ENCODE measurements at regions not wholly inside any gene's neighbourhood (a gene's known extent, or its start where the extent isn't known, plus 50 kb on each side); places are given as distances from the start of the nearest gene placed in this dataset.

- H4K20me1 ChIP-seq (ENCODE audit: insufficient read depth, low read length) = no peaks in the 10 kb centered on the region
- no peaks in the 10 kb centered on the region for H3K27me3 ChIP-seq (ENCODE audit: insufficient read depth, low read length)
- H3K27ac ChIP-seq (ENCODE audit: low read depth, low read length, poor library complexity, severe bottlenecking) = no peak overlapping the region
- H3F3A ChIP-seq (ENCODE audit: insufficient read depth, low read length) = no peaks in the 10 kb centered on the region
- no peaks in the 10 kb centered on the region for H3K9me3 ChIP-seq (ENCODE audit: low read length)
- H3K4me3 ChIP-seq (ENCODE audit: low read depth, low read length, poor library complexity, severe bottlenecking) = no peak overlapping the region
- no peaks in the 10 kb centered on the region for H3K79me2 ChIP-seq (ENCODE audit: insufficient read depth, low read length)
- no peaks in the 10 kb centered on the region for H3K4me1 ChIP-seq (ENCODE audit: insufficient read depth, low read length, severe bottlenecking)
- no peaks in the 10 kb centered on the region for H3K36me3 ChIP-seq (ENCODE audit: insufficient read depth, low read length)
- H2AFZ ChIP-seq (ENCODE audit: low read length) = no peak overlapping the region
- no peak overlapping the region for H3K9ac ChIP-seq (ENCODE audit: low read length)
- H3K9me2 ChIP-seq (ENCODE audit: low read depth, low read length) = no peaks in the 10 kb centered on the region
- TF ChIP-seq EZH2 (IDR thresholded peaks at IDR 0.05; ENCODE audit: borderline replicate concordance, low read length) = no peak
- no peak for TF ChIP-seq CTCF (IDR thresholded peaks at IDR 0.05; ENCODE audit: low read length)
- no peak overlapping the region for H3K4me2 ChIP-seq (ENCODE audit: low read length)
Observed at GRCh38 chr10:3477683-3478082, 305.1 kb upstream of the PITRM1 start.

- no peaks in the 10 kb centered on the region for H3K9me3 ChIP-seq (ENCODE audit: low read length)
- TF ChIP-seq CTCF (IDR thresholded peaks at IDR 0.05; ENCODE audit: low read length) (no peak), EZH2 (IDR thresholded peaks at IDR 0.05; ENCODE audit: borderline replicate concordance, low read length) (no peak)
- H3K79me2 ChIP-seq (ENCODE audit: insufficient read depth, low read length) = no peaks in the 10 kb centered on the region
- no peaks in the 10 kb centered on the region for H3F3A ChIP-seq (ENCODE audit: insufficient read depth, low read length)
- H3K4me1 ChIP-seq (ENCODE audit: insufficient read depth, low read length, severe bottlenecking) = no peaks in the 10 kb centered on the region
- no peaks in the 10 kb centered on the region for H3K36me3 ChIP-seq (ENCODE audit: insufficient read depth, low read length)
- no peak overlapping the region for H3K4me3 ChIP-seq (ENCODE audit: low read depth, low read length, poor library complexity, severe bottlenecking)
- no peaks in the 10 kb centered on the region for H3K9me2 ChIP-seq (ENCODE audit: low read depth, low read length)
- no peak overlapping the region for H3K4me2 ChIP-seq (ENCODE audit: low read length)
- H3K9ac ChIP-seq (ENCODE audit: low read length) = no peak overlapping the region
- no peak overlapping the region for H2AFZ ChIP-seq (ENCODE audit: low read length)
- H3K27me3 ChIP-seq (ENCODE audit: insufficient read depth, low read length) = no peaks in the 10 kb centered on the region
- H3K27ac ChIP-seq (ENCODE audit: low read depth, low read length, poor library complexity, severe bottlenecking) = no peak overlapping the region
- H4K20me1 ChIP-seq (ENCODE audit: insufficient read depth, low read length) = no peaks in the 10 kb centered on the region
Observed at GRCh38 chr10:3476640-3477448, 304.3 kb upstream of the PITRM1 start.

GRCh38 chr10:3476186-3476585 lies 303.6 kb upstream of the PITRM1 start:
- Histone ChIP-seq H3K4me3 (ENCODE audit: low read depth, low read length, poor library complexity, severe bottlenecking) (no peak overlapping the region), H3F3A (ENCODE audit: insufficient read depth, low read length) (no peaks in the 10 kb centered on the region), H4K20me1 (ENCODE audit: insufficient read depth, low read length) (no peaks in the 10 kb centered on the region), H2AFZ (ENCODE audit: low read length) (no peak overlapping the region), H3K9ac (ENCODE audit: low read length) (no peak overlapping the region), H3K27me3 (ENCODE audit: insufficient read depth, low read length) (no peaks in the 10 kb centered on the region), H3K79me2 (ENCODE audit: insufficient read depth, low read length) (no peaks in the 10 kb centered on the region), H3K27ac (ENCODE audit: low read depth, low read length, poor library complexity, severe bottlenecking) (no peak overlapping the region), H3K36me3 (ENCODE audit: insufficient read depth, low read length) (no peaks in the 10 kb centered on the region), H3K4me2 (ENCODE audit: low read length) (no peak overlapping the region), H3K4me1 (ENCODE audit: insufficient read depth, low read length, severe bottlenecking) (no peaks in the 10 kb centered on the region), H3K9me2 (ENCODE audit: low read depth, low read length) (no peaks in the 10 kb centered on the region), H3K9me3 (ENCODE audit: low read length) (no peaks in the 10 kb centered on the region)
- no peak for TF ChIP-seq EZH2 (IDR thresholded peaks at IDR 0.05; ENCODE audit: borderline replicate concordance, low read length)
- TF ChIP-seq CTCF (IDR thresholded peaks at IDR 0.05; ENCODE audit: low read length) = no peak
